Esophagus muscularis mucosa (tissue), 4 donors: ENCODE measurements at regions not wholly inside any gene's neighbourhood (a gene's known extent, or its start where the extent isn't known, plus 50 kb on each side); places are given as distances from the start of the nearest gene placed in this dataset.

ENCODE experiments used
- DNase-seq: peaks from one replicate; pipeline ENCODE4 v3.0.0-alpha.2; 2017; ENCODE audit errors: extremely low spot score
- H3K27ac ChIP-seq, 4 donors: fragments of 200-600 bp; sonication (generic); replicated peaks in 1 of 4; 1 replicate in 3 of 4; 2 replicates in 1 of 4; pipeline ENCODE4 v1.5.1; 2016 to 2019; ENCODE audit warnings: mild to moderate bottlenecking in 1 of 4
- H3K27me3 ChIP-seq, 4 donors: fragments of 200-600 bp; sonication (generic); one replicate each; pipeline versions ENCODE4 v1.5.1 to v1.6.0; 2016 to 2019
- H3K36me3 ChIP-seq, 4 donors: fragments of 200-600 bp; sonication (generic); one replicate each; pipeline ENCODE4 v1.5.1; 2016 to 2019
- H3K4me1 ChIP-seq, 4 donors: fragments of 200-600 bp; sonication (generic); one replicate each; pipeline ENCODE4 v1.5.1; 2016 to 2019
- H3K4me3 ChIP-seq, 4 donors: fragments of 200-600 bp; sonication (generic); 1 replicate in 2 of 4; 2 replicates in 2 of 4; pipeline ENCODE4 v1.5.1; 2016 to 2019; ENCODE audit warnings: mild to moderate bottlenecking in 4 of 4, moderate library complexity in 1 of 4
- H3K9me3 ChIP-seq, 4 donors: fragments of 200-600 bp; sonication (generic); 1 replicate in 3 of 4; 2 replicates in 1 of 4; pipeline ENCODE4 v1.5.1; 2016 to 2019
- CTCF ChIP-seq, 3 experiments: fragments of 200-600 bp in 2 of 3; fragments of 450-650 bp in 1 of 3; sonication (generic) in 2 of 3; IDR thresholded peaks; one replicate each; pipeline ENCODE4 v1.5.1; 2017 to 2019; ENCODE audit warnings: antibody characterized with exemption in 3 of 3, mild to moderate bottlenecking in 2 of 3, moderate library complexity in 1 of 3
- EP300 ChIP-seq: sonication (generic); formaldehyde crosslinking; IDR thresholded peaks from one replicate; pipeline ENCODE4 v1.6.1; 2017; ENCODE audit warnings: antibody characterized with exemption
- POLR2A ChIP-seq: fragments of 450-650 bp; IDR thresholded peaks from one replicate; pipeline ENCODE4 v1.6.1; 2017; ENCODE audit warnings: antibody characterized with exemption, moderate library complexity, mild to moderate bottlenecking, low read depth
- POLR2AphosphoS5 ChIP-seq, 2 donors: sonication (generic); formaldehyde crosslinking; IDR thresholded peaks; one replicate each; pipeline ENCODE4 v1.6.1; 2017; ENCODE audit warnings: antibody characterized with exemption in 2 of 2
- WGBS: methylation state at CpG from one replicate; pipeline ENCODE4 v1.1.5; 2018; 5-methylcytosine and 5-hydroxymethylcytosine counted together
- intact Hi-C: fragments of 100-400 bp; cut with DNase I; formaldehyde crosslinking; loops from one replicate; pipeline ENCODE4 v1.15.1; 2023

GRCh38 chr14:104322531-104323366 lies 184.4 kb downstream of the KIF26A start:
- peaks cover 0 to 62% (median 0%) of the 10 kb centered on the region in 4 donors for H3K27me3 ChIP-seq
- no peaks in the 10 kb centered on the region for H3K9me3 ChIP-seq
- H3K4me3 ChIP-seq, result no peak overlapping the region
- H3K27ac ChIP-seq, result no peak overlapping the region
- TF ChIP-seq EP300, result no peak
- no peak for TF ChIP-seq POLR2AphosphoS5 (IDR thresholded peaks at IDR 0.05)
- no peak for TF ChIP-seq CTCF (IDR thresholded peaks at IDR 0.05)
- 66% methylated on average over 28 of the region's 28 CpGs for WGBS
- H3K4me1 ChIP-seq, result peaks cover 5 to 8% (median 6%) of the 10 kb centered on the region in 4 donors
- intact Hi-C loops, result no loop called here
- DNase-seq, result no peak
- no peaks in the 10 kb centered on the region for H3K36me3 ChIP-seq

- TF ChIP-seq POLR2A, result no peak
- no peak for TF ChIP-seq POLR2AphosphoS5 (IDR thresholded peaks at IDR 0.05)
- TF ChIP-seq CTCF (IDR thresholded peaks at IDR 0.05), result no peak
- no peak for TF ChIP-seq EP300
- H3K27me3 ChIP-seq, result peaks cover 0 to 54% (median 0%) of the 10 kb centered on the region in 4 donors
- WGBS, result 86% methylated on average over 15 of the region's 15 CpGs
- no peaks in the 10 kb centered on the region for H3K36me3 ChIP-seq
- DNase-seq, result no peak
- peaks cover 5 to 8% (median 6%) of the 10 kb centered on the region in 4 donors for H3K4me1 ChIP-seq
- peaks cover 0 to 5% (median 0%) of the 10 kb centered on the region in 4 donors for H3K9me3 ChIP-seq
- H3K27ac ChIP-seq, result no peak overlapping the region
- no peak overlapping the region for H3K4me3 ChIP-seq
- intact Hi-C loops, result no loop called here
These were observed 185.3 kb downstream of the KIF26A start for GRCh38 chr14:104323551-104324175.

GRCh38 chr14:104326848-104327247 lies 188.5 kb downstream of the KIF26A start:
- DNase-seq, result no peak
- TF ChIP-seq POLR2AphosphoS5 (IDR thresholded peaks at IDR 0.05) (no peak), EP300 (no peak), CTCF (IDR thresholded peaks at IDR 0.05) (no peak), POLR2A (no peak)
- Histone ChIP-seq H3K27ac (no peak overlapping the region), H3K27me3 (peaks cover 0 to 22% (median 0%) of the 10 kb centered on the region in 4 donors), H3K4me3 (no peak overlapping the region), H3K4me1 (no peaks in the 10 kb centered on the region), H3K36me3 (no peaks in the 10 kb centered on the region), H3K9me3 (peaks cover 0 to 21% (median 17%) of the 10 kb centered on the region in 4 donors)
- WGBS, result 83% methylated on average over 7 of the region's 10 CpGs
- intact Hi-C loops, result no loop called here

- WGBS, result 75% methylated on average over 5 of the region's 5 CpGs
- Histone ChIP-seq H3K27ac (no peak overlapping the region), H3K27me3 (peaks cover 0 to 13% (median 0%) of the 10 kb centered on the region in 4 donors), H3K9me3 (peaks cover 0 to 21% (median 17%) of the 10 kb centered on the region in 4 donors), H3K36me3 (no peaks in the 10 kb centered on the region), H3K4me1 (no peaks in the 10 kb centered on the region), H3K4me3 (no peak overlapping the region)
- intact Hi-C loops, result no loop called here
- TF ChIP-seq POLR2AphosphoS5 (IDR thresholded peaks at IDR 0.05) (no peak), EP300 (no peak)
- DNase-seq, result no peak
These were observed 190.2 kb downstream of the KIF26A start for GRCh38 chr14:104328607-104329006.

- Histone ChIP-seq H3K27ac (no peak overlapping the region), H3K4me1 (no peaks in the 10 kb centered on the region), H3K4me3 (no peak overlapping the region), H3K9me3 (peaks cover 0 to 21% (median 17%) of the 10 kb centered on the region in 4 donors), H3K36me3 (no peaks in the 10 kb centered on the region), H3K27me3 (peaks cover 0 to 10% (median 0%) of the 10 kb centered on the region in 4 donors)
- intact Hi-C loops, result no loop called here
- TF ChIP-seq CTCF (IDR thresholded peaks at IDR 0.05), result no peak
- no peak for TF ChIP-seq POLR2A
- no peak for TF ChIP-seq POLR2AphosphoS5 (IDR thresholded peaks at IDR 0.05)
- no peak for TF ChIP-seq EP300
- 97% methylated on average over 1 of the region's 1 CpG for WGBS
- no peak for DNase-seq
These were observed 191.4 kb downstream of the KIF26A start for GRCh38 chr14:104329793-104330192.
